HG02970 (cell line): ENCODE measurements at regions not wholly inside any gene's neighbourhood (a gene's known extent, or its start where the extent isn't known, plus 50 kb on each side); places are given as distances from the start of the nearest gene placed in this dataset.

Source experiments
- ATAC-seq: cut with Tn5 transposase; IDR thresholded peaks from one replicate; pipeline ENCODE4 v1.9.1; 2021; ENCODE audit warnings: mild to moderate bottlenecking, moderate library complexity, moderate number of reproducible peaks; ENCODE audit not compliant: unreplicated experiment, low FRiP score

GRCh38 chr1:4396551-4396950, 257.9 kb upstream of the AJAP1 start:
- ATAC-seq = no peak

- ATAC-seq = no peak
Observed at GRCh38 chr1:4397196-4397595, 257.2 kb upstream of the AJAP1 start.

- ATAC-seq = no peak
Observed at GRCh38 chr1:4402032-4402431, 252.4 kb upstream of the AJAP1 start.

- ATAC-seq = no peak
Observed at GRCh38 chr1:4404854-4405590, 249.4 kb upstream of the AJAP1 start.

DNA sequence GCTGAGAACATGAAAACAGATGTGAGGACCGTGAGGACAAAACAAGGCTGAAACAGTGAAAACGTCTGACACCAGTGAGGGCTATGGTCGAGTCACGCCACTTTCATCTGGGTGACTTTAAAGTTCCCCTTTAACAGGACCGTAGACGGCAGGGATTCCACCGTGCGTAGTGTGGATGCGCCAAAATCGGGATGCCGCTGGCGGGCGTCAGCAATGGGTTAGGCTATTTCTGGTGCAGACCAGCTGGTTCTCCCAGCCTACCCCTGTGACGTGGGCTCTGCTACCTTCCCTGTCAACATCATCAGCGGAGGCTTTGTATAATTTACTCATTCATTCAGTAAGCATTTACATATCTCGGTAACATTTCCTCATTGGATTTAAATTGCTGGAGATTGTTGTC, 246.6 kb upstream of the AJAP1 start:
- ATAC-seq = no peak

DNA sequence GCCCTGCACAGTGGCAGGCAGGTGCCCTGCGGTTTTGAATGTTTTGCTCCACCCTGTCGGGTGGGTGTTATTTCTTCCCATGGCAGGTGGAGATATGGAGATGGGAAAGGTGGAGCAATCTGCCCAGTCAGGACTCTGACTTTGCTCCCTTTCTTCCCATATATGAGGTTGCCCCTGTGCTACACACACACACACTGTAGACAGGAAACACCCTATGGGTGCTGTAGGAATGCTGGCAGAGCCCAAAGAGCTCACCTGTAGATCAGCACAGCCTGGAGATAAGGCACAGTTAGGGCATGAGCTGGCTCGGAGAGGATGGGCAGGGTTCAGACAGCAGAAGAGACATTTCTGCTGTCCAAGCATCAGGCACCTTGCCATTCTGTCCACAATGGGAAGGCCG, 246.0 kb upstream of the AJAP1 start:
- ATAC-seq = no peak

- ATAC-seq = no peak
Observed at GRCh38 chr1:4411862-4412261, 242.5 kb upstream of the AJAP1 start.

- ATAC-seq = no peak
Observed at GRCh38 chr1:4415476-4415875, 238.9 kb upstream of the AJAP1 start.

- no peak for ATAC-seq
Observed at GRCh38 chr1:4416189-4416588, 238.2 kb upstream of the AJAP1 start.

GRCh38 chr1:4418021-4418420, 236.4 kb upstream of the AJAP1 start:
- ATAC-seq = no peak

DNA sequence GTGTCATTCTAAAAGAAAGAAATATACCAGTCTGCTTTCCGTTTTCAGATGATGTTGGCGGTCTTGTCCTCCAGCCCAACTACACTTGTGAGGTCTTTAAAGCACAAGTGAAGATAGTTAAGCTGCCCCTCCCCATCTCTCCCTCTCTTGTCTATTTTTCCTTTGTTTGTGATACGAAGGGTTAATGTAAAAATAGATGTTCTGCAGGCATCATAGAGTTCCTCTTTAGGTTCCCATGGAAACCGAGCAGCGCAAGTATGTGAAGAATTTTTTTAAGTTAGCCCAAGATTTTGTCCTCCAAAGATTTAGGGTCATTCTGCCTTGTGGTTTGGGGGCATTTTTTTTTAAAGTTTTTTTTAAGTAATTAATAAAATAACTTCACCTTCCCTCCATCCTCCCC, 232.4 kb upstream of the AJAP1 start:
- ATAC-seq = no peak

DNA sequence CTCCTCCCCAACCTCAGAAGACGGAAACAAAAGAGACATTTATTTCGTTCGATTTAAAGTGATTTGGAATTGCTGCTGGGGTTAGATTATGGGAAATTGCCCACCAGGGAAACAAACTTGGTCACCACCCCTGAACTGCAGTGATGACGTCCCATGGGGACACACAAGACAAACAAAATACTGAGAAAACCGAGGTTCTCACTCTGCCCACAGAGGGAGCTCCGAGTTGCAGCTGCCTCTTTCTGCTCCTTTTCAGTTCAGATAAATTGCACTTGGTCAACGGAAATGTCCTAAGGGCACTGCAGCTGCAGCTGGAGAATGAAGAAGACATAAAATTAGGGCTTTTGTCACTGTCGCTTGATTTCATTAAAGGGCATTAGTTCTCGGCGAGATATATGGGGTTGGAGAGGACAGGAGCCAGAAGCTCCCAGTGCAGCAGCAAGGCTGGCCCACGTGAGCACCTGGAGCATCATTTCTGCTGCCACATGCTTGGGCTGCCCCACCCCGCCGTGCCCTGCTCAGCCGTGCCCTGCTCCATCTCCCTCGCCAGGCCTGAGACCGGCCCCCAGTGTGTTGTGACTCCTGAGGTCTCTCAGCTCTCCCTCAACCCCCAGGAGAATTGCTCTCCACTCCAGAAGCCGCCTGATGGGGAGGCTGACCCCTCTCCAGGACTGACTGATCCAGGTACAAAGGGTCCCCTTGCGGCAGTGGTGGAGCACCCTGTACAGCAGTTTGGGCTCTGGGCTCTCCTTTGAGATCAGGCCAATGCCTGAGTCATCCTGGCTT, 231.7 kb upstream of the AJAP1 start:
- no peak for ATAC-seq

GRCh38 chr1:4424254-4424653, 230.2 kb upstream of the AJAP1 start:
- no peak for ATAC-seq

DNA sequence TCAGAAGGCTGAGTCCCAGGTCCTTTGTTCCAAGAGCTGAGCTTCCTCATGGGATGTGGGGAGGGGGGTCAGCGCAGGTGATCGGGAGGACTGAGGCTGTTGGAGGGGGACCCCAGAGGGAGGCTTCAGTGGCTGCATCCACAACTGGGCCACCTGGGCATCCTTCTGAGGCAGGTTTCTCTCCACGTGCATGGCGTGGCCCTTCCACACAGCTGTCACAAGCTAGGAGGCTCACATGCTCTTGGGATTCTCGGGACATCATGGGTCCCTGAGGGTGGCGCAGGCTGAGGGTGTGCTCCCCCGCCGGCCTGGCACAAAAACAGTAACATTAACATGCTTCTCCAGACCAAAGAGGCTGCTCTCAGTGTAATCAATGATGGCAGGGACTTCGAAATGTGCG, 229.6 kb upstream of the AJAP1 start:
- ATAC-seq = no peak

GRCh38 chr1:4425892-4426291, 228.5 kb upstream of the AJAP1 start:
- ATAC-seq = no peak

DNA sequence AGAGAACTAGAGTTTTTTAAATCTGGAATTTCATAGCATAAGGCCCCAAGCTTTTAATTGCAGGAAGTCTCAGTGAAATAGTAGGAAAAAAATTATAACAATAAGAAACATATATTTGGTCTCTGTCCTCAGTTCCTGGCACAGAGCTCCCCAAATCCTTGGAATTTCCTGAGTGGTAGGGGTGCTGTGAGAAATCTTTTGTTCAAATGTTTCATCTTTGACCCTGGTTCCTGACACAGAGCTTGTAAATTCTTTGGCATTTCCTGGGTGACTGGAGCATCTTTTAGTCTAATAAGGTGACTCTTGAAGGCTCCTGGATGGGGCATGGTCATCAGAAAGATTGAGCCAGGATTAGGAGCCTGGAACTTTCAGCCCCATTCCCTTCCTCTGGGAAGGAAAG, 225.7 kb upstream of the AJAP1 start:
- ATAC-seq = no peak

- no peak for ATAC-seq
Observed at GRCh38 chr1:4430406-4431365, 223.7 kb upstream of the AJAP1 start.

DNA sequence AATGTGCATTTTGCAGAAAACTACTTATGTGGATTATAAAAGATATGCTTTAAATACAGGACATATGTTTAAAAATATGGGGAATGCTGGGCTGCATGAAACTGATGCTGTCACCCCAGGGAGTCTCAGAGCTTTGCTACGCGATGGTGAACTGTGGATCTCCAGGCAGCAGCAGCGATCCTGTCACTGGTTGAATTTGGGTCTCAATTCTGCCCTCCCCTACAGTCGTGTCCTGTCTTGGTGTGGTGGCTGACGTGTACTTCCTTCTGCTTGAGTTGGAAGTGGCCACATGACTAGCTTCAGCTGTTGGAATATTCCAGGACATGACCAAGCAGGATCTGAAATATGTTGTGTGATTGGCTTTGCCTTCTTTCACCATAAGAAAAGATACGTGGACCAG, 222.9 kb upstream of the AJAP1 start:
- no peak for ATAC-seq

DNA sequence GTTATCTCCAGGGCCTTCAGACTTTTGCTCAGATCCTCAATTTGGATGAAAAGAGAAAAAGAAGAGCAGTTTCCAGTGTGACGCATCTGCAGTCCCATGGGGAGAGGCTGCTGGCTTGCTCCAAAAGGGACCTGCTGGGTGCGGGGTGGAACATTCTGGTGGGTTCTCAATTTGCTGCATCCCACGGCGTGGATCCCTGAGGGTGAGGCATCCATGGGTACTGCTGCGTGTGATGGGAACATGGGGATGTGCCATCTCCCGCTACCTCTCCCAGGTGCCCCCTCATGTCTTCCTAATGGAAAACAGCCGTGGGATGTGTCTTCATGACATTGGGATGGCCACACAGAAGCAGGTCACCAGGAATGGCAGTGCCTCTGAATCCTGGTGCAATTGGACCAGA, 221.3 kb upstream of the AJAP1 start:
- ATAC-seq = no peak

GRCh38 chr1:4444086-4444485, 210.3 kb upstream of the AJAP1 start:
- no peak for ATAC-seq
